GM19351 (cell line): ENCODE measurements at regions not wholly inside any gene's neighbourhood (a gene's known extent, or its start where the extent isn't known, plus 50 kb on each side); places are given as distances from the start of the nearest gene placed in this dataset.
"Not testable (repeated sequence)": the region's sequence is repeated elsewhere in the genome, so short reads cannot be mapped to it uniquely, and the experiment has no call there.

Source experiments
- ATAC-seq: cut with Tn5 transposase; IDR thresholded peaks from one replicate; pipeline ENCODE4 v1.9.1; 2021; ENCODE audit warnings: mild to moderate bottlenecking, moderate library complexity; ENCODE audit not compliant: unreplicated experiment

DNA sequence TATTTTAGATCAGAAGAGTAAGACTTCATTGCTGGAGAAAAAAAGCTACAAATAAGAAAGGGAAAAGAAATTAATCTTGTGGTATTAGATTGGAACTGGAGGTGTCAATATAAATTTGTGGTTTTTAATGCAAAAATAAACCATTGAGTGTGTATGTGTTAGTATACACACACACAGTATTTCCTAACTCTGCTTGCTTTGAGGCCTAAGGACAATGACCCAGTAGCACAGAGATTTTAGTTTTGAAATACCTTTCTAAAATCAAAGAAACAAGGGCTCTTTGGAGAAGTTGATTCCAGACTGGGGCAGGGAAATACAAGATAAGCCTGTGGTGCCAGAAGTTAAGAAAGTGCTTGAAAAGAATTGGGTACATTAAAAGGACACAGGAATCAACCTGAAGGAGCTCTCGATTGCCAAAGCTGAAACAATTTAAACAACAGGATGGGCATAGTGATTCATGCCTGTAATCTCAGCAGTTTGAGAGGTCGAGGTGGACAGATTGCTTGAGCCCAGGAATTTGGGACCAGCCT lies 84.6 kb upstream of the DTNBP1 start:
- no peak for ATAC-seq

DNA sequence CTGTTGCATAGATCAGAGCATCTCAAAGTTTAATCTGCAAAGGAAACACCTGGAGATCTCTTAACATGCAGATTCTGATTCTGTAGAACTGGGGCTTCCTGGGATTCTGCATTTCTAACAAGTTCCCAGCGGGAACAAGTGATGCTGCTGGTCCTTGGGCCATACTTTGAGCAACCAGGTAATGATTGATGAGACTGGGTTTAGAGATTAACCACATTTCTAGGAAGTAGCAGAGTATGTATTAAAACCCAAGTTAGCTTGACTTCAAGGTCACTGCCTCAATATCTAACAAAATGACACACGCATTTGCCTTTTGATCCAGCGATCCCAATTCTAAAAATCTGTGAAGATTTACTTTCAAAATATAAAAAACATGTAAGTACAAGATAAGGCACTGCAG lies 83.0 kb upstream of the DTNBP1 start:
- ATAC-seq = no peak

DNA sequence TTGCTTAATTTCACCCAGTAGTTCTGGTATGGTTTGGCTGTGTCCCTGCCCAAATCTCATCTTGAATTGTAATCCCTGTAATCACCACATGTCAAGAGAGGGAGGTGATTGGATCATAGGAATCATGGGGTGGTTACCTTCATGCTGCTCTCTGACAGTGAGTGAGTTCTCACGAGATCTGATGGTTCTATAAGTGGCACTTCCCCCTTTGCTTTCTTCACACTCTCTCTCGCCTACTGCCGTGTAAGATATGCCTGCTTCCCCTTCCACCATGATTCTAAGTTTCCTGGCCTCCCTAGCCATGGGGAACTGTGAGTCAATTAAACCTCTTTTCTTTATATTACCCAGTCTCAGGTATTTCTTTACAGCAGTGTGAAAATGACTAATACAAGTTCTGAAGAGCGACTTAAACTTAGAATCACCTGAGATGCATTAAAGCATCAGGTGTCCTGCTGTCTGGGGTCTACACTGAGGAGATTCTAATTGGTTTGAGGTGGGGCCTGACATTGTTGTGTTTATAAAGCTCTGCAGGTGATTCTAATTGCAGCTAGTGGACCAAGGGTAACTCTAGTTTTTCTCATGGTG lies 82.1 kb upstream of the DTNBP1 start:
- ATAC-seq = no peak

DNA sequence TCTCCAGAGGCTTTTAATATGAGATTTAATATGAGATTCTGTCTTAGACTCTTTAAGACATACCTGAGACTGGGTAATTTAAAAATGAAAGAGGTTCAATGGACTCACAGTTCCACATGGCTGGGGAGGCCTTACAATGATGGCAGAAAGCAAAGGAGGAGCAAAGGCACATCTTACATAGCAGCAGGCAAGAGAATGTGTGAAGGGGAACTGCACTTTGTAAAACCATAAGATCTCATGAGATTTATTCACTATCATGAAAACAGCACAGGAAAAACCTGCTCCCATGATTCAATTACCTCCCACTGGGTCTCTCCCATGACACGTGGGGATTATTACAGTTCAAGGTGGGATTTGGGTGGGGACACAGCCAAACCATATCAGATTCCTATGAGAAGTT lies 79.2 kb upstream of the DTNBP1 start:
- not testable (repeated sequence) for ATAC-seq

DNA sequence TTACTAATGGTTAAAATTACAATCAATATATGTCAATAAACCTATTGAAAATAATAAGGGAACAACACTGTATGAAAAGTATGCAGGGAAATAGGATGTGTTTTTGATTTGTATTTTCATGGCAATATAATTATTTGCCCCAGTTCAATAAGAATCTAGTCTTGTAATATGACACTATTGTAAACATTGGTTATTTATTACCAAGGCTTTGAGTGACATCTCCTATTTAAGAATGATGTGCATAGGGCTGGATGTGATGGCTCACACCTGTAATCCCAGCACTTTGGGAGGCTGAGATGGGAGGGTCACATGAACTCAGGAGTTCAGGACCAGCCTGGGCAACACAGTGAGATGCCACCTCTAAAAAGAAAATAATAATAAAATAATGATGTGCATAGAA lies 78.6 kb upstream of the DTNBP1 start:
- ATAC-seq = no peak

DNA sequence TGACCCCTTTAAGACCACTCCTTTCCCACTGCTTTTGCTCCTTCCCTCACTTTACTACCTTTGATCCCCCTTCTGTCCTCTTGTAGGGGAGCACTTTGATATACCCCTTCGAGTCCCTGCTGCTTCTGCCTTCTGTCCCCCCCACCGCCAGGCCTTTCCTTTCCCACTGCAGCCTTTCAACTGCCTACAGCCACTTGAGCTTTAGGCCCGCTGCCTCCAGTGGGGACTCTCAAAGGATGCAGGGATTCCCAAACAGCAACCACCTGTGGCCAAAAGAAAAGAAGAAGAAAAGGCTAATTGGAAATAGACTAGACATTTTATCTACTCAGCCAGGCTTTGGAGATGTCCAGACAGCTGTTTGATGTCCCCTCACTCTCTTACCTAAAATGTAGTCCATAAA lies 77.0 kb upstream of the DTNBP1 start:
- ATAC-seq = no peak

DNA sequence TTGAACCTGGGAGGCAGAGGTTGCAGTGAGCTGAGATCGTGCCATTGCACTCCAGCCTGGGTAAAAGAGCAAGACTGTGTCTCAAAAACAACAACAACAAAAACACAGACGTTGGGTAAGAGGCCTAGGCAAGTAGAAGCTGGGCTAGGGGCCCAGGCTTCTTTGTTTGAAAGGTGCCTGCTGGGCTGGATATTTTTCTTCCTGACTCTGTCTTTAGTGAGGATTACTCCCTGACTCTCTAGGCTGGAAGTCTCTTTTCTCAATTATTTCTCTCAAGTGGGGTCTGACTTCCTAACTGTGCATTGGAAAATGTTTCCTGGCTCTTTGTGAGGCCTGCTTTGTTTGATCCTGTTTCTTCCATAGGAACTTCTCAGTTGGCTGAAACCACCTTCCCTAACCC lies 76.5 kb upstream of the DTNBP1 start:
- no peak for ATAC-seq

DNA sequence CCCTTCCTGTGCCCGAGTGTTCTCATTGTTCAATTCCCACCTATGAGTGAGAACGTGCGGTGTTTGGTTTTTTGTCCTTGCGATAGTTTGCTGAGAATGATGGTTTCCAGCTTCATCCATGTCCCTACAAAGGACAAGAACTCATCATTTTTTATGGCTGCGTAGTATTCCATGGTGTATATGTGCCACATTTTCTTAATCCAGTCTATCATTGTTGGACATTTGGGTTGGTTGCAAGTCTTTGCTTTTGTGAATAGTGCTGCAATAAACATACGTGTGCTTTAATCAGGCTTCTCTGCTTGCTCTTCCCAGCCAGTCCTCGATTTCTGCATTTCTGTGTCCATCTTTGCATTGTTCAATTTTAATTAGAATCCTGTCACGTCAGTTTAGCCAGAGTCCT lies 75.4 kb upstream of the DTNBP1 start:
- ATAC-seq = not testable (repeated sequence)

DNA sequence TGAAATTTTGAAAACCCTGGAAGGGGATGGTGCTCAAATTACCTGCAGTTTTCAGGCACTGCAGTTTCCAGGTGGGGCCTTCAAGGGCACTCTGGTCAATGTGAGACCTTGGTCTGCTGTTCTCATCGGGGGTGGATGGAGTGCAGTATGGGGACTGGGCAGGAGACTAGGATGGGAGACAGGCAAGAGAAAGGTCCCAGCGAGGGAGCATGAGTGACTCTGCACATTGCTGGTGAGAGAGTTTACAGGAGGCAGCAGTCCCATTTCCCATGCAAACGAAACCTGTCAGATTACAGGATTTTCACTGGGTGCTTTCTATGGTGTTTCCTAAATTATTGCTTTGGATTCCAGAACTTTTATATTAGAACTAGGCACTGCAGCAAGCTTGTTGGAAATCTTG lies 73.5 kb upstream of the DTNBP1 start:
- no peak for ATAC-seq

DNA sequence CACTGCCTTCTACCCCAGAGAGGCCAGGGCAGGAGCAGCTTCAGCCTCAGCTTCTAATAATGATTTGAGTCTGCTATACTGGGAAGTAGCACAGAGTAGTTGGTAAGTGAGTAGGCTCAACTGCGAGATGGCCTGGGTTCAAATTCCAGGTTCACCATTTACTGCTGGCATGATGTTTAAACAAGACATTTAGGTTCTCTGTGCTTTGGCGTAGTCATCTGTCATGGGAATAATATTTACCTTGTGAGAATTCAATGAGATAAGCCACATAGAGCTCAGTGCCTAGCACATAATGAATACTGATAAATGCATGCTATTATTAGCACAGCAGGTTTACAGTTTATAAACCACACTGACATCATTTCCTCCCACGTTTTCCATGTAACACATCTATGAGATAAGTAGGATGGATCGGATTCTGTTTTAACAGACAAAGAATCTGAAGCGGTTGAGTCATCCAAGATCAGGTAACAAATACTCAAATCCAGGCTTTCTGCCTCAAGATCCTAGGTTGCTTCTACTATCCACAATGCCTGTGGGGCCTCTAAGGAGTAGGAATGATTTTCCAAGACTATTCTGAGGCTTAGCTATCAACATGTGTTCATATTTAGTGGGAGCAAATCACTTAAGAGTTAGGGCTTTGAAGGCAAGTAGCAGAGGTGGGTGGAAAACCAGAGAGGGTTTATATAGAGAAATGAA lies 72.9 kb upstream of the DTNBP1 start:
- ATAC-seq = no peak

DNA sequence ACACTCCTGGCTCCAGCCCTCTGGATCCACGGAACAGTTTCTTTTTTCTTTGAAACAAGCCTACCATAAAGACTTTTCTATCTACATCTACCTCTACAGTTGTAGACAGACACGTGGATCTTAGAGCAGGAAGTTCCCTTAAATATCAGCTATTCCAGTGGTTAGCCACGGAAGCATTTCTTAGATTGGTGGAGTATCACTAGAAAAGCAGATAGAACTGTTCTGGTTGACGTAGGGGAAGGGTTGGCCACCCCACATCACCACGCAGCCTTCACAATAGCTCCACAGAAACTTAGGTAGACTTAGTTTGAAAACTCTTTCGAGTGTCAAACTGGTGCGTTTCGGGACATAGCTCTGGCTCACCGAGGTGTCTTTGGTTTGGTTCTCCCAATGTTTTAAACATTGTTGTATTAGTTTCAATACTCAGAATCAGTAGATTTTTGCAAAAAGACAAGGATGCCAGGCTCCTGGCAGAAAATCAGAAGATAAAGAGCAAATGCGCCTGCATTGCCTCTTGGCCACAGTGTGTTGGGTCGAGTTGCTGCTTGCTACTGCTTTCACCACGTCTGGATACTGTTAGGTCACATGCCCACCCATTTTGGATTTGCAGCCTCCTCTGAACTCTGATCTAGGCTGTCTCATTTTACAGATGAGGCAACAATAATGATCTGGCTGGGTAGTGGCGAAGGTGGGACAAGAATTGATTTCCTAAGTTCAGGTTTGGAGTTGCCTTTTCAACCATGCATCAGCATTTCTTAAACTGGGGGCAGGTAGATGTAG lies 71.5 kb upstream of the DTNBP1 start:
- ATAC-seq = no peak

DNA sequence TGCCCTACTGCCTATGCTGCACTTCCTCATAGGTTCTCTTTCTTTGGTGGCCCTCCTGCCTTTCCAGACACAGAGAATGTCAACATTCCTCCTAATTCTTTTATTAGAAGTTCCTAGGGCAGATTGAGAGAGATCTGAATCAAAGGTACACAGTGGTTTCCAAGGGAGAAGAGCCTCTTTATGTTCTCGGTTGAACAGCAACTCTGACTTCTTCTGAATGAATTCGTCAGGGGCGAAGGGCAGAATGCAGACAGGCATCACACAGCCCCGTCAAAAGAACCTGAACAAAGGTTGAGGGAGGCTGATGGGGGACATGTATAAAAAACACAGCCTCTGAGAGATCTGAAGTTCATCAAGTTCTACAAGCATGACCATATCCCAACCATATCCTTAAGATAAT lies 68.1 kb upstream of the DTNBP1 start:
- ATAC-seq = no peak

DNA sequence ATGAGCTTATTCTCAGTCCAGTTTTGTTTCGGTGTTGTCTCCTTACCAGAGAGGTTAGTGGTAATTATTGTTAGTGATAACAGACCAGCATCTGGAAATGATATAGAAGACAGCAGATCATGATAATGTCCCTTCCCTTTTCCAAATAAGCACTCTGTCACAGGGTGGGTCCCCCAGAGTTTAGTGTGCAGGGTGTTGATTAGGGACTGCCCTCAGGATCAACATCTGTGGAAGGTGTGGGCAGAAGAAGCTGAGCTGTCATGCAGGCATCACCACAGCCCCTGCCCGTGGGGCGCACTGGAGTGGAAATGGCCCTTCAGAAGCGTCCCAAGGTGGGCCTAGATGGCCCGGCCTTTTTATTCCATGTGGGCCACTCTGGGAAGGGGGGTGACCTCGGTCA lies 67.6 kb upstream of the DTNBP1 start:
- ATAC-seq = no peak

DNA sequence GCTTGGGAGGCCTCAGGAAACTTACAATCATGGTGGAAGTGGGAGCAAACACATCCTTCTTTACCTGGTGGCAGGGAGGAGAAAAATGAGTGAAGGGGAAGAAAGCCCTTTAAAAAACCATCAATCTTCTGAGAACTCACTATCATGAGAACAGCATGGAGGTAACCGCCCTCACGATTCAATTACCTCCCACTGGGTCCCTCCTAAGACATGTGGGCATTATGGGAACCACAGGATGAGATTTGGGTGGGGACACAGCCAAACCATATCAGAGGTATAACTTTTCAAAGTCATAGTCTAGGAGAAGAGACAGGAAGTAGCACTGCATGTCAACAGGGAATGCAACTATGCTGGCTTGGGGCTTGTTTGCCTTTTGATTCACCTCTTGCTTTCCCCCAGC lies 59.9 kb upstream of the DTNBP1 start:
- no peak for ATAC-seq

DNA sequence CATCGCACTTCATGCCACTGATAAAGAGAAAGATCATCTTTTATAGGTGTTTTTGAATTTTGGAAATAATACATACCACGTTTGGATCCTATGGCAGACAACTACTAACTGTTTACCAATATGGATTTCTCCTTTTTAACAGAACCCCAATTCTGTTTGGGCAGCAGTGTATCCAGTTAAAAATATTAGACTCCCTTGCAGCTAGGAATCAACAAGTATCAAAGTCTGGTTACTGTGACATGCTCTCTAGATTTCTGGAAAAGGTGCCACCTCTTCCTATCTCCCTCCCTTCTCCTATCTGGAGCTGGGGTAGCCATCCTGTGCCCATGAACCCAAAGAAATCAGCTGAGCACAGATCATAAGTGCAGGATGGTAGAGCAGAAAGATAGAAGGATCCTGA lies 54.1 kb upstream of the DTNBP1 start:
- no peak for ATAC-seq

DNA sequence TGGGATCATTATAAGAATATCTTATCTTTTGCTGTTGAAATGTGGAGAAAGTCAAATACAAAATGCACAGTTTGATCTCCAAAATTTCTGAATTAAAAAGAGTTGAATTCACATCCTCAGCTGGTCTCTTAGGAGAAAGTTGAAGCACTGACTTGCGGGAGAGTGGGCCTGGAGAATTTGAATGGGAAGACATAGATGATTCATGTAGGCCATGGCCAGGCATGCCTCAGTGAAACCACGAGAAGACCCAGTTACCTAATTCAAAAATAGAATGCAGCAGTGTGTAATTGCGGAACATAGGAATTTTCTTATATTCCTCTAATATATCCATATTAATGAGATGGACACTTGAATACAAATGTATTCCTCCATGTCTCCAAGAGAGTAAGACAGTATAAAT lies 53.0 kb upstream of the DTNBP1 start:
- ATAC-seq = no peak

DNA sequence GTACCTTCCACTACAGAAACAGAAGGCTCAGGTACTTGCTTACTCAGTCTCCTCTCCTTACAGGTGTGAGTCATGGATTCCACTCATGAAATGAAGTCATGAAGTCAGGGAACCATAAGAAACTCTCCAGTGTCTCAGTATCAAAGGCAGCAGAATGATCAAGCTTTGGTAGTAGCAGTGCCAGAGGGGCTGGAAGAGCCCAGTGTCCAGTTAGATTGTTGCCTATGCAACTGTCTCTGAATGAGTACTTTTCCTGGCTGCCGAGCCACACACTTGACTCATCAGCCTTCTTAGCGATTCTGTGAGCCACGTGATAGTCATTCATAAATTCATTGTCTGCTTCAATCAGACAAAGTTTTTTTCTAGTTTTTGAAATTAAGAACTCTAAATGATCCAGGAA lies 52.2 kb upstream of the DTNBP1 start:
- no peak for ATAC-seq

DNA sequence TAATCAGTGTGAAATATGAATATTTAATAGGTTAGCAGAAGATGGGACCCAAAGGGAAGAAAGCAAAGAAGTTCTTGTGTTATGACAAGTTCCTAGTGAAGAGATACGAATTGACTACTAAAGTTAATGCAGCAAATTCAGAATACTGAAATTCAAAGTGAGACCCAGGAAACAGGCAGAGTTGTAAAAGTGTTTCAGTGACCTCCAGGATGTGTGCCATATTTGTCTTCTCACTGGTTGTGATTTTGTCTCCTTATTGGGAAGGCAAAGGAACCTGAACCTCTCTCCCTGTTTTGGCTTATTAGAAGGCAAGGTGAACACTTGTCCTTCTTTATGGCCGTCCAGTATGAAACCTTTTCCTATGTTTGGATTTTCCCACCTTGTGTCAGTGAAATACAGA lies 51.8 kb upstream of the DTNBP1 start:
- ATAC-seq = no peak

DNA sequence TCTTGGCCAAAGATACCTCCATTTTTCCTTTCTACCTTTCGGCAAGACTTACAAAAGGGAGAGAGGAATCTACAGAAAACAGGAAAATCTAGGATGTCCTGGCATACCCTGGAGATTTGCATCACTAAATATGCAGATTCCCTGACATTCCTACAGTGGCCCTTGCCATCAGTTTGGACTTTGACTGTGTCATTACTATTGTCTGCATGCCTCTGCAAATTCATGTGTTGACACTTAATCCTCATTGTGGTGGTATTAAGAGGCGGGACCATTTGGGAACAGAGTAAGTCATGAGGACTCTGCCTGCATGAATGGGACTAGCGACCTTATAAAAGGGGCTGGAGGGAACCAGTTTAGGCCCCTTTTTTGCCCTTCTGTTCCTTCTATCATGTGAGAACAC lies 50.5 kb upstream of the DTNBP1 start:
- ATAC-seq = no peak

DNA sequence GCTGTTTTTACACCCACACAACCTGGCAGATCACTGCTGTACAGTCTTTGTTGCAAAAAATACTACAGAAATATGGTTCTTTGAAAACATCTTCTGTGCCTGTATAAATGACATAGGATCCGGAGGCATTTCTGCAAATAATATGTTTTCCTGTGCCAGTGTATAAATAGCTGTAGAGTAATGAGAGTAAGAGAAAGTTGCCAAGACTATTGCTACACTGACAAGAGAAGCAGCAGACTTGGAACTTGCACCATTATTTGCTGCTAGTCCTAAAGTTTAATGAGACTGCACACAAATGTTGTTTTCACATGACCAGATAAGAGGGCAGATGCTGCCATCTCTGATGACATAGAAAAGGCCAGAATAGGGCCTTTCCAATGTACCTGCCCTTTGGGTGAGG lies 50.0 kb upstream of the DTNBP1 start:
- no peak for ATAC-seq
